TTC549 (cell line): ENCODE measurements at regions not wholly inside any gene's neighbourhood (a gene's known extent, or its start where the extent isn't known, plus 50 kb on each side); places are given as distances from the start of the nearest gene placed in this dataset.

ENCODE experiments used
- FAIRE-seq: peaks from 2 replicates; lab custom pipeline; 2012; peaks lifted over from hg19 to GRCh38; lab: Jason Lieb, UNC

GRCh38 chr9:27625751-27626150, 52.5 kb upstream of the C9orf72 start:
- no peak for FAIRE-seq

- no peak for FAIRE-seq
These were observed 53.2 kb upstream of the C9orf72 start for GRCh38 chr9:27626244-27627187.

DNA sequence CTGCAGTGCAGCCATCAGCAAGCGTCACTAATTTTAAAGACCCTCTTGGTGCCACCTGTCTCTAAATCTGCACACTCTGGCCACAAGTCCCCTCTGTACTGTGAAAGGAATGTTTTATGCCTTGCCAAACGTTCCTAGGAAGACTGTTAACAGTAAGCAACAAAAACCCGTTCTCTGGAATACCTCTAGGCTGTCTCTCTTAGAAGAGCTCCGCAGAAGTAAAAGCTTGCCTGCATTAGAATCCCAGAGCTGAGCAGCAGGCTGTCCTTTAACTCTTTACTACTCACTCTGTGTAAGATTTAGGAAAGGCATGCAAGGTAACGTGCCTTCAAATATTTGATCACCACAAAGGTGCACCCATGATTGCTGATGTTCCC, 53.9 kb upstream of the C9orf72 start:
- FAIRE-seq, result no peak

- FAIRE-seq, result no peak
These were observed 55.0 kb upstream of the C9orf72 start for GRCh38 chr9:27628311-27628710.

DNA sequence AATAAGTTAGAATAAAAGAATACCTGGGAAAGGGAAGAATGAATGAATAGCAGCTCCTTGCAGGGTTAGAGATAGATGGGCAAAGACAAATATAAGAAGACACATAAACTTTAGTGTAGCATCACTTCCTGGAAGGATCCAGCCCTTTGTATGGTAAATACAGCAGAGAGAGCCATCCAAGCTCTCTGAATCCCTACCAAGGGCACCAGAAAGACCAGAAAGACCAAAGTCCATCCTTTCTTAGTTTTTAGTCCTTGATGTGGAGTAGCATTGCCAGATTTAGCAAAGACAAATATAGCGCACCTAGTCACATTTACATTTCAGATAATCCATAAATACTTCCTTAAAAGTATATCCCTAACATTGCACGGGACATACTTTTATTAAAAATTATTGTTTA, 56.1 kb upstream of the C9orf72 start:
- FAIRE-seq, result no peak

- no peak for FAIRE-seq
These were observed 59.0 kb upstream of the C9orf72 start for GRCh38 chr9:27632254-27632653.

DNA sequence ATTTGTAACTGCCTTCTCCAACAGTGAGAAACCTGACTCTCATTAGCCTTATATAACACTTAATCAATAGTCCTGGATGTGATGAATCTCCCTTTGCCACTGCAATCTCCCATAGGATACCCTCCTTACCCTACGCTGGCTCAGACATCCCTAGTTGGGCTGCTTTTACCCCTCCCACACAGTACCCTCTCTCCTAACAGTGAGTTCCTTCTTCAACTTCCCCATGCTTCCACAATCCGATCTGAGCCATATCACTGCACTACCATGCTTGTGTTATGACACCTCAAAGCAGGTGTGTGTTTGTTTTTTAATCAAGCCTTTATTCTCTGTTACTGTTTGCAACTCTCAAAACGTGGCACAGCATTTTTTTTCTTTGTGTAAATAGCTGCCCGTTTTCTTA, 60.5 kb upstream of the C9orf72 start:
- no peak for FAIRE-seq

- FAIRE-seq, result no peak
These were observed 61.6 kb upstream of the C9orf72 start for GRCh38 chr9:27634879-27635278.

DNA sequence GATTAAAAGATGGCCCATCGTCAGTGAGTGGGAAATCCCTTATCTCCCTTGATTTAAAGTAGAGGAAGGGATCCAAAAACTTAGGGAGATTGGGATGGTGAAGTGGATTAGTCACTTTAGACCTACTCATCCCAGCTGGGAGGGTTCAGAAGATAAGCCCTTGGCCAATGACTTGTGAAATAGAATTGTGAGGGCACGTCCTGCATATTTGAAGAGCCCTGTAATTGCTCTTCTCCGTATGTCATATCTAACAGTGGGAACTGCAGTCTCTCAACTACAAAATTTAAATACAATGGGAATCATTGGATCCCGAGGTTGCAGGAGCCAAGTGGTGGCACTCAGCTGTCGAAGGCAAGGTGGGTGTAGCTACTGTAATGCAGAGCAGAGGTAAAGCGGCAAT, 65.4 kb upstream of the C9orf72 start:
- FAIRE-seq, result no peak

DNA sequence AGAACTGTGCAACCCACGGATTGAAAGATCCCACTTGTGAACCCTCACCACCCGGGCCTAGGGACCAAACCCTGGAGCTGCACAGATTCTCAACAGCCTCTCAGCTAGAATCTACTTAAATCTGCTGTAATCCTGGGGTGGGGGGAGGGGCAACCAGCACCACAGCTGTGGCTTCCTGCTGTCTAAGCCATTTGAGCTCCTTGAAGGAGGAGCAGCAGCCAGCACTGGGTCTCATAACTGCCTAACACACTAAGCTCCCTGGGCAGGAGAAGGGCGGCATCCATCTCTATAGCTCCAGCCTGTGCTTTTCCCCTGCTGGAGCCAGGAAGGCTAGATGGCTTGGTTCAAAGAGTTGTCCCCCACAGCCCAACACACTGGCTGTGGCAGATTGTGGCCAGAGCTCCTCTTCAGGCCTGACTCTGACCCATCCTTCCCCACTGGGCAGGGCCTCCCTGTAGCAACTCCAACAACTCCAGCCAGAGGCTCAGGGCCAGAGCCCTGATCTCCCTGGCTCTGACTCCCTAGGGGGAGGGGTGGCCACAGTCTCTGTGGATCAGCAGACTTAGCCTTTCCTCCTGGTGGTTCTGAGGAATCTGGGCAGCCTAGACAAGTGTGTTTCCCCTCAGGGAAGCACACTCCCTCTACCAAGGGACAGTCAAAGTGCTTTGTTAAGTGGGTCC, 72.0 kb upstream of the C9orf72 start:
- no peak for FAIRE-seq

DNA sequence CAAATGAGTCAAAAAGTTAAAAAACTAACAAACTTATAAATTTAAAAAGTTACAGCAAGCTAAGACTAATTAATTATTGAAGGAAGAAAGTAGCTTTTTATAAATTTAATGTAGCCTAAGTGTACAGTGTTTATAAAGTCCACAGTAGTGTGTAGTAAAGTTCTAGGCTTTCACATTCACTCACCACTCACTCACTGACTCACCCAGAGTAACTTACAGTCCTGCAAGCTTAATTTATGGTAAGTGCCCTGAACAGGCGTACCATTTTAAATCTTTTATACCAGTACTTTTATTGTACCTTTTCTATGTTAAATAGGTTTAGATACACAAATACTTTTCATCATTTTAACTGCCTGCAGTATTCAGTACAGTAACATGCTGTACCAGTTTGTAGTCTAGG, 80.0 kb upstream of the C9orf72 start:
- FAIRE-seq, result no peak

- no peak for FAIRE-seq
These were observed 80.7 kb upstream of the C9orf72 start for GRCh38 chr9:27653957-27654356.

GRCh38 chr9:27654629-27655285, 81.5 kb upstream of the C9orf72 start:
- FAIRE-seq, result no peak

DNA sequence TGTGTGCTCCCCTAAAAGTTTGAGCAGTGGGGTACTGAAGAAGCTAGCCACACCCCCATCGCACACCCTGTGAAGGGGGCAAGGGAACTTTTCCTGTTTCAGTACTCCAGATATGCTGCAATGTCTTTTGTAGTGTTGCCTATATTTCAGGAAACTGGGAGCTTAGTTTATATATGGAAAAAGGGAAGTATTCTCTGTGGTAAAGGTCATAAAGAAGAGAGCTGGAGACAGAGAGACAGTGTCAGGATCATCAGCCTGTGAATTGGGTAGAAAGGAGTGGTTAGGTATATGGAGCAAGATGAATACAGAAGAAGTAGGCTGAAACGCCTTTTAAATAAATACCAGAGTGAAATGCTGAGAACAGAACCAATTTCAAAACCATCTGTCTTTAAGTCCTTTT, 82.2 kb upstream of the C9orf72 start:
- no peak for FAIRE-seq

DNA sequence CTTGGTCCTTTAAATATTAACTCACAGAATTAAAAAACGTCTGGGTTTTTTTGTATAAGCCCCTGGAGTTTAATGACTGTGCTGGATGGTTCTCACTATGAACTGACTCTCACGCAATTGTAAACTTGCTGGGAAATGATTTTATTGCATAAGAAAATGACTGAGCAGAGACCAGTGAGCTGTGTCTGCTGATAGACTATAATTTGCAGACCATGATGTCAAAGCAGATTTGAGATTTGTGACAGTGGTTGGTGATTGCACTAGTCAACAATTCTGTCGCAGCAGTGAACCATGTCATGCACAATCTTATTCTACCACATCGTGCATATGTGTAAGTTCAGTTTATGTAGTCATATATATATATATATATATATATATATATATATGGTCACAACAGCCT, 85.7 kb upstream of the C9orf72 start:
- FAIRE-seq, result no peak

GRCh38 chr9:27659571-27659970, 86.3 kb upstream of the C9orf72 start:
- no peak for FAIRE-seq

DNA sequence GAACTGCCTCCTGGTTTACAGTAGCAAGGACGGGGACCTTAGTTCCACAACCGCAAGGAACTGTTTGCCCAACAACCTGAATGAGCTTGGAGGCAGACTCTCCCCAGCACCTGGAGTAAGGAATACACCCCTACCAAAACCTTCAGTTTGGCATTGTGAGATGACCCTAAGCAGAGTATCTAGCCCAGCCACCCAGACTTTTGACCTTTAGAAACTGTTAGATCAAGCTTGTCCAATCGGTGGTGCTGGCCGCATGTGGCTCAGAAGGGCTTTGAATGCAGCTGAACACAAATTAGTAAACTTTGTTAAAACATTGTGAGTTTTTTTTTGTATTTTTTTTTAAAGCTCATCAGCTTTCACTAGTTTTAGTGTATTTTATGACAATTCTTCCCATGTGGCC, 86.9 kb upstream of the C9orf72 start:
- FAIRE-seq, result no peak

DNA sequence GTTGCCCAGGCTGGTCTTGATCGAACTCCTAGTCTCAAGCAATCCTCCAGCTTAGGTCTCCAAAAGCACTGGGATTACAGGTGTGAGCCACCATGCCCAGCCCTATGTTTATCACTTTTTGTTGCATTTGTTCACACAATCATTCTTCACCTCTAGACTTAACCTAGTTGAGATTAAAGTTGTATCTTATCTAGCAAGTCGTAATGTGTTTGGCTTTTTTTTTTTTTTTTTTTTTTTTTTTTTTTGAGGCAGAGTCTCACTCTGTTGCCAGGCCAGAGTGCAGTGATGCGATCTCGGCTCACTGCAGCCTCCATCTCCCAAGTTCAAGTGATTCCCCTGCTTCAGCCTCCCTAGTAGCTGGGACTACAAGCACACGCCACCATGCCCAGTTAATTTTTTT, 90.2 kb upstream of the C9orf72 start:
- FAIRE-seq, result no peak

DNA sequence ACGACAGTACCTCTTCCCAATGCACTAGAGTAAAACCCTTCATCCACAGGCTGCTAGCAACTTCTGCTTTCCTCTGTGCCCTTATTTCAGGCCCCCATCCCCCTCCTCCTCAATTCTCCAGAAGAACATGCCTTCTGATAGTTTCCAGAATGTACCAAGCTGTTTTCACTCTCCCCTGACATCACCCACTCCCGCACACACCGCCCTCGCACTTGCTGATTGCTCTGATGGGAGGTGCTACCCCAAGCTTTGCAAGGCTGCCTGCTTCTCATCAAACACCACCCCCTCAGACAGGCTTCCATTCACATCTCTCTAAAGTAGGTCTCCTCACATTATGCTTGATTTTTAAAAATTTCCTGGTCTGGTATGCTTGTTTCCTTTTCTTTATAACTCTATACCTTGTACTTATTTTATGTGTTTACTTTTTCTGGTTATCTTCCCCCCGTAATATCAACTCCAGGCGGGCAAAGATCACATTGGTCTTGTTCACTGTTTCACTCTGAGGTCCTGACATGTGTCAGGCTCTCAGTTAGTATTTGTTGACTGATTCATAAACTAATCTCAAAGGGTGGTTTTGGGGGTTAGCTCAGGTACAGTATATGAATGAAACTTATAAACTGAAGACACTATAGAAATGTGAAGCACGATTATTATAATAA, 91.0 kb upstream of the C9orf72 start:
- no peak for FAIRE-seq

DNA sequence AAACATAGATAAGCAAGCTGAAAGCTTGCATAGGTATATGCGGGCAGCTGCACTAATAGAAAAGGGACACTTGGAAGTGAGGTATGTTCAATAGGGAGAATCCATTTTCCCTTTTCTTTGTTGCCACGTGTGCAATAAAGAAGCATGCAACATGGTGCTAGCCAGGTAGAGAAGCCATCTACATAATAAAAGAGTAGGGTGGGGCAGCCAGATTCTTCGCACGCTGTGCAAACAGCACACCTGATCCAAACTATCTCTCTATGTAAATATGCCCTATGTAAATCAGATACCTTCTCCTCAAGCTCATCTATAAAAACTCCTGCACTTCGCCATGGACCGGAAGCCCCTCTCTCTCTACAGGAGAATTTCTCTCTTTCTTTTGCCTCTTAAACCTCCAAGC, 91.9 kb upstream of the C9orf72 start:
- FAIRE-seq, result no peak

DNA sequence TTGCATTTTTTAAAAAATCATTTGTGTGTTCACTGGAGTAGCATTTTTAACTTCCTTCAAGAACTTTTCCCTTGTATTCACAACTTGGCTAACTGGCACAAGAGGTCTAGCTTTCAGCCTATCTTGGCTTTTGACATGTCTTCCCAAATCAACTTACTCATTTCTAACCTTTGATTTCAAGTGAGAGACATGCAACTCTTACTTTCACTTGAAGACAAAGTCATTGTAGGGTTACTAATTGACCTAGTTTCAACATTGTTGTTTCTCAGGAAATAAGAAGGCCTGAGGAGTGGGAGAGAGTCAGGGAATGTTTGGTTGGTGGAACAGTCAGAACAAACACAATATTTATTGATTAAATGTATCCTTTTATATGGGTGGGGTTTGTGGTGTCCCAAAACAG, 95.0 kb upstream of the C9orf72 start:
- no peak for FAIRE-seq

DNA sequence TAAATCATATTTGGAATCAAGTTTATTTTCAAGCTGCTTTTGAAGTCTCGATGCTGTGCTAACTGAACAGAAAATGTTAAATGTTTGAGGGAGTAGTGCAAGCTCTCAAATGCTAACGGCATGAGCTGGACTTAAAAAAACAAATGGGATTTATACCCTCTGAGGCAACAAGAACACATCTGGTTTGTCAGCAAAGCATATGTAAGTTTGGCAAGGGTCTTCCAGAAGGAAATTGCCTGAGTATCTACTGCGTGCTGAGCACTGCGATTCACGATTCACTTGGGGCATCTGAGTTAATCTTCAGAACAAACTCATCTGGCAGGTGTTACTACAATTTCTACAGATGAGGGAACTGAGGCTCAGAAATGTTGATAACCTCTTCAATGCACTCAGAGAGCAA, 98.4 kb upstream of the C9orf72 start:
- no peak for FAIRE-seq

DNA sequence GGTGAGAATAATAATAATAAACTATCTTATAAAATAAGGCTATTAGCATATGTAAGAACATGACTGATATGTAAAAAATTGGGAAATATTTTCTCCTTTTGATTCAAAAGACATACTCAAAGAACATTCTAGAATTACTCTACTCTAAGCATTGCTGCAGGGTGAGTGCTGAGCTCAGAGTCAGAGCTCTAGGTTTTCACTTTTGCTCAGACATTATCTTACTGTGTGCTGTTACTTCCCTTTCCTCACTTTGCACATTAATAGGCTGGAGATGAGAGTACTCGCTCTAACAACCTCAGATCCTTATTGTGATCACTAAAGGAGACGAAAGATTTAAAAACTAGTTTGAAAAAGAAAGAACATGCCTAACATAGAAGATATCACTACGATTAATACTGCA, 99.4 kb upstream of the C9orf72 start:
- no peak for FAIRE-seq
